ENCODE measurements at regions not wholly inside any gene's neighbourhood (a gene's known extent, or its start where the extent isn't known, plus 50 kb on each side); places are given as distances from the start of the nearest gene placed in this dataset.

- no peak for TF ChIP-seq CTCF (IDR thresholded peaks at IDR 0.05)
- TF ChIP-seq POLR2A (IDR thresholded peaks at IDR 0.05): no peak
Measured at GRCh38 chr21:22200378-22201092, 1202.3 kb downstream of the NCAM2 start.

Measured in Peyer's patch (tissue), 4 donors.